ENCODE measurements at regions not wholly inside any gene's neighbourhood (a gene's known extent, or its start where the extent isn't known, plus 50 kb on each side); places are given as distances from the start of the nearest gene placed in this dataset.

DNA sequence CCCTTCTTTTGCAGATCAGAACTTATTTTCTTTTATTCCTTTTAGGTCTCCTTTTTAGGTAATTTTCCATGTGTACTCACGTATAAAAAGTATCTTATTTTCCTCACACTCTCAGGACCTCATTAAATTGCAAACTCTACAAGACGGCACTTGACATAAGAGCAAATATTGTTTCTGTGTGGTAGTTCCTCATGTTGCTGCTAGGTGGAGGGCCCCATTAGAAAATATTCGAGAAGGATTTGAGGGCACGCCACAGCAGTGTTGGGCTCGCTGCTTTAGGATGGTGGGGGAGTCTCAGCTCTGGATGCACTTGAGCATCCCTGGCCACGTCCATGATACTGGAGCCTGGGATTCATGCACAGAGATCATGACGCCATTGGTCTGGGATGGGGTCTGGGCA lies 64.9 kb upstream of the ZFP64 start:
- Histone ChIP-seq H3K36me3 (ENCODE audit: insufficient read depth, low read length) (no peaks in the 10 kb centered on the region), H3K4me1 (ENCODE audit: insufficient read depth, low read length) (no peaks in the 10 kb centered on the region), H3K27ac (ENCODE audit: low read depth in 1 of 2, low read length in 2 of 2) (no peak overlapping the region), H3K27me3 (ENCODE audit: control insufficient read depth in 1 of 2, insufficient read depth in 2 of 2, low read length in 2 of 2) (no peaks in the 10 kb centered on the region), H3K4me3 (ENCODE audit: low read length) (no peak overlapping the region), H3K9me3 (ENCODE audit: control insufficient read depth in 1 of 2, insufficient read depth in 1 of 2, low read length in 2 of 2) (peaks cover 0 to 8% of the 10 kb centered on the region in 2 experiments)
- Mint-ChIP-seq H3K9me3 (peaks cover 3% of the 10 kb centered on the region), H3K27ac (no peak overlapping the region), H3K4me3 (no peak overlapping the region), H3K27me3 (no peaks in the 10 kb centered on the region), H3K4me1 (ENCODE audit: low read depth) (no peaks in the 10 kb centered on the region), H3K36me3 (ENCODE audit: low read depth) (no peaks in the 10 kb centered on the region)
- ATAC-seq (ENCODE audit: poor library complexity) (no peak), DNase-seq (no peak)
- CTCF ChIA-PET: no interaction called here
- intact Hi-C loops (cut with DNase I, micrococcal nuclease): no loop called here
- TF ChIP-seq CTCF (IDR thresholded peaks at IDR 0.05): no peak
- POLR2A ChIA-PET: no interaction called here

DNA sequence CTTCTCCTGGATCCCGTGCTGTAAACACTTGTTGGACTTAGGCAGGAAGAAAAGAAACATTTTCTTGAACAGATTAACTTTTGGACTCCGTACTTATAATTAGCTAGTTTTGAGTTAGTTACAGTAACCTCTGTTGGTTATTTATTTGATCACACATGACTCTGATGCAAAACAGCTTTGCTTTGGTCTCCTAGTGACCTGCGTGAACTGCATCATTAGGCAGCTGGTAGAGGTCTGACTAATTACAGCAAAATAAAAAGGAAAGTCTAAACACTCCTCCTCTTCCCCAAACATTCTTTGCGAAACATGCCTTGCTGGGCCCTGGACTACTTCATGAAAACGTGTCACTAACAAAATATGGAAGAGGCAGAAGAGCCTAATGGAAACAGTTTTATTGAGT lies 61.1 kb upstream of the ZFP64 start:
- intact Hi-C loops (cut with DNase I, micrococcal nuclease): no loop called here
- peaks cover 0 to 2% of the 10 kb centered on the region in 2 experiments for H3K27me3 ChIP-seq (ENCODE audit: control insufficient read depth in 1 of 2, insufficient read depth in 2 of 2, low read length in 2 of 2)
- no peak overlapping the region for H3K4me3 Mint-ChIP-seq
- H3K27ac ChIP-seq (ENCODE audit: low read depth in 1 of 2, low read length in 2 of 2): no peak overlapping the region
- TF ChIP-seq CTCF (IDR thresholded peaks at IDR 0.05): no peak
- ATAC-seq (ENCODE audit: poor library complexity) (no peak), DNase-seq (no peak)
- no peak overlapping the region for H3K4me3 ChIP-seq (ENCODE audit: low read length)
- CTCF ChIA-PET: no interaction called here
- H3K36me3 ChIP-seq (ENCODE audit: insufficient read depth, low read length): no peaks in the 10 kb centered on the region
- peaks cover 0 to 4% of the 10 kb centered on the region in 2 experiments for H3K9me3 ChIP-seq (ENCODE audit: control insufficient read depth in 1 of 2, insufficient read depth in 1 of 2, low read length in 2 of 2)
- no peaks in the 10 kb centered on the region for H3K4me1 ChIP-seq (ENCODE audit: insufficient read depth, low read length)
- H3K27ac Mint-ChIP-seq: no peak overlapping the region
- H3K36me3 Mint-ChIP-seq (ENCODE audit: low read depth): no peaks in the 10 kb centered on the region
- no peaks in the 10 kb centered on the region for H3K4me1 Mint-ChIP-seq (ENCODE audit: low read depth)
- H3K9me3 Mint-ChIP-seq: peaks cover under 1% of the 10 kb centered on the region
- POLR2A ChIA-PET: no interaction called here
- H3K27me3 Mint-ChIP-seq: peaks cover 4% of the 10 kb centered on the region

DNA sequence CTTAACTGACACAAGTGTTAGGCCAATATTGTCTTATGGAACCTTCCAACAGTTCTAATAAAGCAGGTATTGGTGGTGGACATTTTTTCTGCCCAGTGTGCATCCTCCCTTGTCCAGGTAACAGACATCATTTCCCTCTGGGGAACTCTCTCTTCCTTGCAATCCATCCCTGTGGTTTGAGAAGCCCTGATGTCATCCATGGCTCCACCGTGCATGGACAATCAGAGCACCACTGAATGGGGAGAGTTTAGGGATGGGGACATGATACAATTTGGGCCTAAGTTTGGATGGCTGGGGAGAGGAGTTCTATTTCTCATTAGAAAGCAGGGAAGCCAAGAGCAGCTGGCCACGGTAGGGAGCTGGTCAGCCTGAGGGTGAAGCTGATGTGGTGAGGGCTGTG lies 60.2 kb upstream of the ZFP64 start:
- no peaks in the 10 kb centered on the region for H3K4me1 ChIP-seq (ENCODE audit: insufficient read depth, low read length)
- Mint-ChIP-seq H3K36me3 (ENCODE audit: low read depth) (no peaks in the 10 kb centered on the region), H3K4me3 (no peak overlapping the region), H3K27ac (no peak overlapping the region), H3K27me3 (peaks cover 4% of the 10 kb centered on the region), H3K4me1 (ENCODE audit: low read depth) (no peaks in the 10 kb centered on the region), H3K9me3 (no peaks in the 10 kb centered on the region)
- H3K27ac ChIP-seq (ENCODE audit: low read depth in 1 of 2, low read length in 2 of 2): no peak overlapping the region
- H3K9me3 ChIP-seq (ENCODE audit: control insufficient read depth in 1 of 2, insufficient read depth in 1 of 2, low read length in 2 of 2): peaks cover 0 to 4% of the 10 kb centered on the region in 2 experiments
- ATAC-seq (ENCODE audit: poor library complexity): no peak
- no peaks in the 10 kb centered on the region for H3K36me3 ChIP-seq (ENCODE audit: insufficient read depth, low read length)
- CTCF ChIA-PET: no interaction called here
- no peak for TF ChIP-seq CTCF (IDR thresholded peaks at IDR 0.05)
- DNase-seq: no peak
- intact Hi-C loops (cut with DNase I, micrococcal nuclease): no loop called here
- no peak overlapping the region for H3K4me3 ChIP-seq (ENCODE audit: low read length)
- peaks cover 0 to 2% of the 10 kb centered on the region in 2 experiments for H3K27me3 ChIP-seq (ENCODE audit: control insufficient read depth in 1 of 2, insufficient read depth in 2 of 2, low read length in 2 of 2)
- POLR2A ChIA-PET: no interaction called here
